ENCODE measurements at regions not wholly inside any gene's neighbourhood (a gene's known extent, or its start where the extent isn't known, plus 50 kb on each side); places are given as distances from the start of the nearest gene placed in this dataset.

- TF ChIP-seq CTCF (IDR thresholded peaks at IDR 0.05 in 4 of 5, conservative IDR thresholded peaks at IDR 0.05 in 1 of 5) (no peak), POLR2A (IDR thresholded peaks at IDR 0.05) (no peak)
Measured at GRCh38 chr1:199909137-199909536, 118.4 kb upstream of the NR5A2 start.

Measured in gastrocnemius medialis (tissue), 4 donors.